ENCODE measurements at regions not wholly inside any gene's neighbourhood (a gene's known extent, or its start where the extent isn't known, plus 50 kb on each side); places are given as distances from the start of the nearest gene placed in this dataset.

- no peak for DNase-seq
These were observed 223.5 kb upstream of the ID4 start for GRCh38 chr6:19613678-19614077.

GRCh38 chr6:19616022-19616421, 221.1 kb upstream of the ID4 start:
- DNase-seq = no peak

DNA sequence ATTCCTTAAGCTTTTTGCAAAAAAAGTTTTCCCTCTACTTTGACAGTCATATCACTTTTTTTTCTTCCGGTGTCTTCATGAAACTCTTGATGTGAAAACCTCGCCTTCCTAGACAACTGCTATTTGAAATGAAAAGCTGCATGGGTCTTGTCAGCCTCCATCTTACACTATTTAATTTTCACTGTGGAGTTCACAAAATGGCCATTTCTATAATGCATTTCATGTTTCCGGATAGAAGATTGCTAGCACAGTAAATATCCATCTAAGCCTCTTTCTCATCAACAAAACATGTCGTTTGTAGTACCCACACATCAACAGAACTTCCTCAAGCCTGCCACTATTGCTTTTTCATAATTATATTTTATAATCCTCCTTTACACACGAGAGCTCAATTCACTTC, 204.9 kb upstream of the ID4 start:
- DNase-seq = no peak

- no peak for DNase-seq
These were observed 204.4 kb upstream of the ID4 start for GRCh38 chr6:19632786-19633185.

- no peak for DNase-seq
These were observed 201.4 kb upstream of the ID4 start for GRCh38 chr6:19635728-19636127.

DNA sequence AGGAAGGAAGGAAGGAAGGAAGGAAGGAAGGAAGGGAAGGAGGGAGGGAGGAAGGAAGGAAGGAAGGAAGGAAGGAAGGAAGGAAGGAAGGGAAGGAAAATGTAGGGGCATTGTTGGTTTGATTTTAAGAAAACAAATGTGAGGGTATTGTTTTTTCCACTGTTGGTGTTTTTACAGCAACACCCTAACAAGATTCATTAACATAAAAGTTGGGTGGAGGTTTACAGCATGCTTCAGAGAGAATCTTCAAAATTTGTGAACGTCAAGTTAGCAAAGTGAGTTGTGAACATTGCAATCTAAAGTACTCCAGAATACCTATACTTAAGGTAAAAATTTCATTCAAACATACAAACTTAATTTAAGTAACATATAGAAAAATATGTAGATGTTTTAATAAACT, 200.2 kb upstream of the ID4 start:
- DNase-seq = no peak

DNA sequence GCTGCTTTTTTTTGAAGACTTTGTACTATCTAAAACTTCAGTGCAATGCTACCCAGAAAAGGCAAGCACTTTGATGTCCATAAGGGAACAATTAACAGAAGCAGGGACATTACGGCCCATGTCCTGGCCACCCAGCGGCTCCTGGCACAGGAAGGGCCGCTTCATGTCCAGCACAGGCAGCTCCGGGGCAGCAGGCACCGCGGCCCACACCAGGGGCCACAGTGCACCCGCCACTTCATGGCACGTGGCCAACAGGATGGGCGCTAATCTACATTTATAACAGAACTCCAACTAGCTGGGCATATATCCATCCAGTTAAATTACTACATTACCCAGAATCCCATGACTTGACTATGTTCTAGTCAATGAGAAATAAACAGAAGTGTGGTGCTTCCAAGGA, 198.2 kb upstream of the ID4 start:
- DNase-seq = no peak

DNA sequence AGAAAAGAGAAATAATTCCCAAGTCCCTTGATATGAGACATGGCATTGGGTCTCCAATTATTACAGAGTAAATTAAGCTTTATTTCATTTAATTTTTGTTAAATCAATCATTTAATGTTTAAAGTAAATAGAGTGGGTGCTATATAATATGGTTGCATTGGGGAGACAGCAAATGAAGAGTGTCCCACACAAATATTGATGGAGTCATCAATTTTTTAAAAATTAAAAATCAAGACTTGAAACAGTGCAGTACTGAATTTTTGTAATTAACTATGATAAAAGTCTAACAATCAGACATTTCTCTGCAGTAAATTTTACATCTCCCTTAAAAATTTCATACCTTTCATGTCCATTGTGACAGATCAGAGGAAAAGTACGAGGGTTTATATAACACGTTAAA, 193.9 kb upstream of the ID4 start:
- no peak for DNase-seq

- no peak for DNase-seq
These were observed 193.5 kb upstream of the ID4 start for GRCh38 chr6:19643713-19644112.

DNA sequence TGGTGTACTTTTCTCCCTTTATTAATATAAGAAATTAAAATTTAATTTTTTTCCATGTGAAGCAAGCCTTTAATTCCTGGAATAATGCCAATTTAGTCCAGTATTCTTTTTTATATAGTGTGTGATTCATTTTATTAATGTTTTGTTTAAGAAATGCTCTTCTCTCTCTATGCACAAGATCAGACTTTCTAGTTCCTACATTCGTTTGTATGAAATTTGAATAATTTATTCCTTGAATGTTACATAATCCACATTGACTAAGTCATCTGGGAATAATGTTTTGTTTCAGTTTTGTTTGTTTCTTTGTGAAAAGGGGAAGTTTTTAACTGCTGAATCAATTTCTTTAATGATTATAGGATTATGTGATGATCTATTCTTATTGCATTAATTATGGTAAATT, 181.4 kb upstream of the ID4 start:
- DNase-seq = no peak

DNA sequence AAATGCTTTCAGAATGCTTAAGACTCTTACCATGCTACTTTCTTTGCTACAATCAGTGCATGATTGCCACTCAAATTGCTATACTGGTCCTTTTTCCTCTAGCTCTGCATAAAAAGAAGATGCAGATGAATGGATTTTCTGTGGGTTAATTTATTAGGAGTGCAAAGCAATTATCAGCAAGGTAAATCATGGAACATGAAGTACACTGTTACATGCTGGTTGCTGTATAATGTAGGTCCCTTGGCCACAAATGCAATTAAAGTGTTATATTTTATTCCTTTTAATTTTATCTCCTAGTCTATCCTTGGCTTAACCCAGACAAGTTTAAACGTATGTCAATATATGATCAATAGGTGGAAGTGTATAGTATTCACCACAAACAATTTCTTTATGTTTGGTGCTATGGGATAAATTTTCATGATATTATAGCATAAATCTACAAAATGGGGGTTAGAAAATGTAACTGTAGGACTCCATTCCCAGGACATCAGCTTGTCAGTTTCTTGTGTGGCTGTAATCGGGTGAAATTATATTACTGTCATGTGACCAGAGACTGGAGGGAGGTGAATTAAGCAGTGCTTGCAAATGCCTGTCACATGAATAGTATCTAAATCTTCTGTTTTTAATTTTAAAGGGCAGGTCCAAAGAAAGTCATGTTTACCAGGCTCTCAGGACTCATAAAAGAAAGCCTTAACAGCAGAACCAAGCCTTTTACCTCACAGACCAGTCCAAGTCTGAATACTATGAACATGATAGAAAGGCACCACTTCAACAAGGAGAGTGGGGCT, 176.9 kb upstream of the ID4 start:
- no peak for DNase-seq

GRCh38 chr6:19662911-19663310, 174.3 kb upstream of the ID4 start:
- DNase-seq = no peak

DNA sequence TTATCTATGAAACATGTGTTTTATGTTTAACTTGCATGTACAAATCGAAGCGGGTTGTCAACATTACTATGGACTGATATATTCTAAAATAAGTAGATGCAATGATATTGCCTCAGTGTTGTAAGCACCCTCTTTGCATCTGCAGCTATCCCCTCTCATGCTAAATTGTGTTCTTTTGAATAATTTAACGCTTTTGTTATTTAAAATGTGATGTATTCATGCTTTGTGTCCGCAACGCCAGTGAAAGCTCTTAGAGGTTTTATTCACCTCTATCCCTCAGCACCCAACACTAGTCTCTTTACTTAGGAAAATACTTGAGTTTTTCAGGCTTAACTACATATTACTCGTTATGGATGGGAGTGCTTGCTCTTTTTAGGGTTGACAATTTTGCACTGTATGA, 173.7 kb upstream of the ID4 start:
- DNase-seq = no peak

DNA sequence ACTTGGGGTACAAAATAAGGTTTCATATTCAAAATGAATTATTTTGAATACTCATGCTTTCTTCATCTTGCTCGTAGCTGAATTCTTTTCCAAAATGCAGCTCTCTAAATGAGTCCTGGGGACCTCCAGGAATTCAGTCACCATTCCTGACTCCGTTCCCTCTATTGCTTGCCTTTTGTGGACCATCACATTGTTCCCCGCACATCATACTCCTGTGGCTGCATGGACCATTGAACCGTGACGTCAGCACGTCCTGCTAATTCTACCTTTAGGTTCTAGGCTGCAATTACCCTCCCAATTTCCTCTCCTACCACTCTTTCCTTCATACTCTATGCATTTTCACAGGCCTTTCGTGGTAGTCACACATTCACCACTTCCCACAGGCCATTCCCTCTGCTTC, 173.1 kb upstream of the ID4 start:
- DNase-seq = no peak

DNA sequence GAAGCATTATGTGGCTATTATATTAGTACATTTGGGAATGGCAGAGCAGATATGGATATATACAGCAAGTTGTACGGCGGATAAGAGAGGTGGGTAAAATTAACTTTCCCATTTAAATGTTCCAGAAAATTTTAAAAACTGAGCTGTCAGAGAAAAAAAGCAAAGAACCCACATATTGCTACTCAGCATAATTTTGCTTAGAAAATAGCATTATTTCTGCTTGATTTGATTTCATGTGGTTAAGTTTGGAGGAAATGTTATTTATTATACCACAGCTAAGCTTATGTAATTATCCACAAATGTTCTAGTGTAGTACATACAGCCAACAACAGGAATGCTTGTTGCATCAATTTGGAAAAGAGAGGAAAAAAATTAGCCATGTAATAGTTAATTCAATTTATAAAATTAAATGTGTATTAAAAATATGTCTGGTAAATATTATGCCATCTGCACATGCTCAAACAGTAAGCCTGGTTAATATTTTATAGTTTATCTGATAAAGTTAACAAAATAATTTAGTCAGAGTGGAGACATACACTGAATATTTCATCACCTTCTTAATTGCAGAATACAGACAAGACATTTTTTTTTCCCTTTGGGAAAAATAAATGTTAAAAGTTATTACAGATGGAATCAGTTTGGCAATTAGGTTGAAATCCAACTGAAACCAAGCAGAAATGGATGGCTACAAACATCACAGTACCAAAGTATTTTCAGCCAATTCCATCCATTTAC, 172.1 kb upstream of the ID4 start:
- DNase-seq = peak; percentile 28

DNA sequence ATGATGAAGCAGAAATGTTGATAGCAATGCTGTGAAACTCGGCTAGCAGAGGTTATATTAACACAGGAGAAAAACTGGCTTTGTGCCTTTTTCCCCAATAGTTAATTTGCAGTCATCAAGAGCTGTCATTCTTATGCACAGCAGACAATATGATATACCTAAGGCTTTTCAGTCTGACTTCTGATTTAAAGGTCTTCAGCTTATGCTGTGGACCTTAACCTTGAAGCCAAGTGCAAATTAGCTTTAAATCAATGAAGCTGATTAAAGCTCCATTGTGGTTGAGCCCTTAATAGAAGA, 171.6 kb upstream of the ID4 start:
- no peak for DNase-seq

- no peak for DNase-seq
These were observed 168.5 kb upstream of the ID4 start for GRCh38 chr6:19668710-19669109.

DNA sequence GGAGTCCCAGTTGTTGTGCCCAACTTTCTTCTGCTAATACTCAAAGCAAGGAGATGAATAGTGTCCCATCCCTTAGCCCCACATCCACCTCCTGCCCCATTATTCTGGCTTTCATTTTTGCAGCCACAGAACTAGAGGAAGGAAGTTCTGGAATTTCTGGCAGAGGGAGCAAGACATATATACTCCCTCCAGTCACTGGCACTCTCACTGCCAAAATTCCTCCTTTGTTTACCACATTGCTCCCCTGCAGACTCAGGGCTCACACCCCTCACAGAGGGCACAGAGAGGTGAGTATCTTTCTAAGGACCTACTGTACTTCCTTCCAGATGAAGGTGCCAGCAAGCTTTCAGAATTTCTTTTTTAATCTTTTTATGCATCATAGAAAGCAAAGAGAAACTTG, 168.0 kb upstream of the ID4 start:
- peak; percentile 21 for DNase-seq

DNA sequence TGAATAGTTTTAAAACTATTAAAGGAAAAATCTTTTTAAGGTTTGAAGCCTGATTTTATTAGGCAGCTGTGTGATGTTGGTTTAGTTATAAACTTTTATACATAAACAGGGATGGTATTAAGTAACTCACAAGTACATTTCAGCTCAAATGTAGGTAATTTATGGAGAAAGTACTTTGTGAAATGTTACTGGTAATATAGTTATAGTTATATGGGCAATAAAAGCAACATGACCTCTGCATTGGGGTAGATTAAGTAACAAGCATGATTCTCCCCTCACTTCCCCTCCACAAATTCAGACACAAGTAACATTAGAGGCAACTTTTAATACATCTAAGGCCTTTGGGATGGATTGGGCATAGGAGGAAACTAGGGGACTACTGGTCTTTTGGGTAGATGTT, 154.3 kb upstream of the ID4 start:
- DNase-seq = no peak

DNA sequence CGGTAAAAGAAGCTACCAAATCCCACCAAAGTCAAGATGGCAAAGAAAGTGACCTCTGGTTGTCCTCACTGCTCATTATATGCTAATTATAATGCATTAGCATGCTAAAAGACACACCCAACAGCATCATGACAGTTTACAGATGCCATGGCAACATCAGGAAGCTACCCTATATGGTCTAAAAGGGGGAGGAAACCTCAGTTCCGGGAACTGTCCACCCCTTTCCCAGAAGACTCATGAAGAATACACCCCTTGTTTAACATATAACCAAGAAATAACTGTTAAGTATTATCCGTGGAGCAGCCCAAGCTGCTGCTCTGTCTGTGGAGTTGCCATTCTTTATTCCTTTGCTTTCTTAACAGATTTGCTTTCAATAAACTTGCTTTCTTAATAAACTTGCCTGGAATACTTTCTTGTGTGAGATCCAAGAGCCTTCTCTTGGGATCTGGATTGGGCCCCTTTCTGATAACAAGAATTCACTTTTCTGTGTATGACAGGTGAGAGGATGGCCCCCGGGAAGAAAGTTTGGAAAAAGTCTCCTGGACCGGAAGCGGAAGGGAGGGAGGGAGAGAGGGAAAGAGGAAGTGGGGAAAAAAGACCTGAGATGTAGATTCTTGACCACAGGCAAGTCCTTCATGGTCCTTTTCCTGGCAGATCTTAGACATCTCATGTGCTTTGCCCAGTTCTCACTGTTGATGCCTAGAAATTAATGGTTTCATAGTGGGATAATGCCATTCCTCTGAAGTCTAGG, 146.7 kb upstream of the ID4 start:
- no peak for DNase-seq

DNA sequence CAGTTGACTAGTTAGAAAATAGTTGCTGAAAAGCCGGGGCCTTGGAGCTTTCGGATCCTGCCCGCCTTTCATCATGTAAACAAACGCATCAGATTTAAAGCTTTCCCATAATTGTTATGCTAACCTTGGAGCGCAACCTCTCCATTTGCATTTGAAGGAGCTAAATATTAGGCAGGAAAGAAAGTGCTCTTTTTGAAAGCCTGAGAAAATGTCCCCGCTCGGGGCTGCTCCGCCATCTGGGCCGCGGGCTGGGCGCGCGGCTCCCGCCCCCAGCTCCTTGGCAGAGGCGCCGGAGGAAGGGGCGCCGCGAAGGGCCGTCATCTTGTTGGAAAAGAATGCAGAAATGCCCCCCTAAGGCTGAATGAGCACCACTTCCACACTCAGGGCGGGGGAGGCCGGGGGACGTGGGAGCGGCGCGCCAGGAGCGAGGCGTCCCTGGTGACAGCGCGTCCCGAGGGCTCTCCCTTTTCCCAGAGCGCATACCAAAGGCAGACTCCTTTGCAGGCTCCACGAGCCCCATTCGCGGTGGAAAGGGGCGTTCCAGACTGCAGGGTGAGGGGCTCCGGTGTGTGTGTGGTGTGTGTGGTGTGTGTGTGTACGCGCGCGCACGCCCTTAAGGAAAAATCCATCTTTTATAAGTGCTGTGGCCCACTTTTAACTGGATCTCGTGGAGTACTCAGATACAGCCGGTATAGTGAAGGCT, 145.6 kb upstream of the ID4 start:
- DNase-seq = no peak

DNA sequence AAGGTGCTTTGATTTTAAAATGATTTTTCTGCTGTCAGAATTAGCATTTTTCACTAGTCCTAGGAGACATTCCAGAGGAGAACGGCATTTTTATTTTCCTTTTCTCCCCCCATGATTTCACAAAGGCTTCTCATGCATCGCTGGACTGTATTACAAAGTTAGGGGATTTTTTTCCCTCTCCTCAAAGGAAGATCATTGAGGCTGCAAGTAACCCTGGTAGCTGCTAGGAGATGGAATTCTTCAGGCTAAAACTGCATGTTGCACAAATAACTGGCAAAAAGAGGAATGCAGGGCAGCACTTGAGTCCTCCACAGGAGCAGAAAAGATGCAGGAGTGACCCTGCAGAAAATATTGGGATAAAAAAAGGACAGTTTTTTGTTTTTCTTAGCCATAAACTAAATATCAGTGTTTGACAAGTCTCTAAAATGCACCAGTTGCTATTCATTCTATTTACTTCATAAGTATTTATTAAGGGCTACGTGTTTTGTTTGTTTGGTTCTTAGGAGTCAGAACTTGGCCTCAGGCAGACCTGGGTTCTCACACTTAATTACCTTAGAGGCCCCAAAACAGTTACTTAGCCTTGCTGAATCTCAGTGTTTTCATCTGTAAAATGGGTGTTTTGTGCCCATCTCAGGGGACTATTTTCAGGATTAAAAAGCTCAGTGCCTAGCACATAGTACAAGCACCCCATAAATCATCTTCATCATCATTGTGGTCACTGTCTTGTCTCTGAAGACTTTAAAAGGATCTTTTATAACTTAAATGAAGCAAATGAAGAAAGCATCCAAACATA, 144.5 kb upstream of the ID4 start:
- DNase-seq = no peak
